ENCODE measurements at regions not wholly inside any gene's neighbourhood (a gene's known extent, or its start where the extent isn't known, plus 50 kb on each side); places are given as distances from the start of the nearest gene placed in this dataset.

- Histone ChIP-seq H3K4me2 (ENCODE audit: low read length) (no peak overlapping the region), H3K4me3 (ENCODE audit: low read length) (no peak overlapping the region), H3K27me3 (ENCODE audit: control insufficient read depth, low read length) (no peaks in the 10 kb centered on the region), H3K9me2 (replicated peaks; ENCODE audit: control insufficient read depth, low read length) (no peaks in the 10 kb centered on the region), H3K36me3 (ENCODE audit: control insufficient read depth, low read length) (no peaks in the 10 kb centered on the region), H3K9me3 (ENCODE audit: control insufficient read depth, insufficient read depth, low read length) (no peaks in the 10 kb centered on the region), H3K79me2 (ENCODE audit: control insufficient read depth, low read length) (no peaks in the 10 kb centered on the region), H3F3A (ENCODE audit: control insufficient read depth, insufficient read depth) (no peaks in the 10 kb centered on the region), H3K4me1 (ENCODE audit: control insufficient read depth, low read length) (no peaks in the 10 kb centered on the region), H4K20me1 (ENCODE audit: control insufficient read depth, insufficient read depth, low read depth, low read length) (no peaks in the 10 kb centered on the region), H3K27ac (ENCODE audit: low read depth, low read length) (no peak overlapping the region)
- TF ChIP-seq EZH2phosphoT487 (IDR thresholded peaks at IDR 0.05; ENCODE audit: borderline replicate concordance, low read length) (no peak), CTCF (IDR thresholded peaks at IDR 0.05; ENCODE audit: low read depth, low read length, poor library complexity, severe bottlenecking) (no peak)
Observed at GRCh38 chr5:8641786-8642505, 773.0 kb downstream of the MTRR start.

GRCh38 chr5:8644377-8644776 is 775.4 kb downstream of the MTRR start:
- Histone ChIP-seq H3K9me2 (replicated peaks; ENCODE audit: control insufficient read depth, low read length) (no peaks in the 10 kb centered on the region), H3K79me2 (ENCODE audit: control insufficient read depth, low read length) (no peaks in the 10 kb centered on the region), H3K36me3 (ENCODE audit: control insufficient read depth, low read length) (no peaks in the 10 kb centered on the region), H3K4me2 (ENCODE audit: low read length) (no peak overlapping the region), H3K4me3 (ENCODE audit: low read length) (no peak overlapping the region), H4K20me1 (ENCODE audit: control insufficient read depth, insufficient read depth, low read depth, low read length) (no peaks in the 10 kb centered on the region), H3F3A (ENCODE audit: control insufficient read depth, insufficient read depth) (no peaks in the 10 kb centered on the region), H3K4me1 (ENCODE audit: control insufficient read depth, low read length) (no peaks in the 10 kb centered on the region), H3K27ac (ENCODE audit: low read depth, low read length) (no peak overlapping the region), H3K9me3 (ENCODE audit: control insufficient read depth, insufficient read depth, low read length) (no peaks in the 10 kb centered on the region), H3K27me3 (ENCODE audit: control insufficient read depth, low read length) (no peaks in the 10 kb centered on the region)
- TF ChIP-seq EZH2phosphoT487 (IDR thresholded peaks at IDR 0.05; ENCODE audit: borderline replicate concordance, low read length) (no peak), CTCF (IDR thresholded peaks at IDR 0.05; ENCODE audit: low read depth, low read length, poor library complexity, severe bottlenecking) (no peak)

GRCh38 chr5:8647111-8647510 is 778.2 kb downstream of the MTRR start:
- no peaks in the 10 kb centered on the region for H3K9me3 ChIP-seq (ENCODE audit: control insufficient read depth, insufficient read depth, low read length)
- no peak overlapping the region for H3K4me2 ChIP-seq (ENCODE audit: low read length)
- no peaks in the 10 kb centered on the region for H4K20me1 ChIP-seq (ENCODE audit: control insufficient read depth, insufficient read depth, low read depth, low read length)
- no peaks in the 10 kb centered on the region for H3K79me2 ChIP-seq (ENCODE audit: control insufficient read depth, low read length)
- no peaks in the 10 kb centered on the region for H3K4me1 ChIP-seq (ENCODE audit: control insufficient read depth, low read length)
- no peaks in the 10 kb centered on the region for H3K27me3 ChIP-seq (ENCODE audit: control insufficient read depth, low read length)
- H3F3A ChIP-seq (ENCODE audit: control insufficient read depth, insufficient read depth), result no peaks in the 10 kb centered on the region
- TF ChIP-seq EZH2phosphoT487 (IDR thresholded peaks at IDR 0.05; ENCODE audit: borderline replicate concordance, low read length) (no peak), CTCF (IDR thresholded peaks at IDR 0.05; ENCODE audit: low read depth, low read length, poor library complexity, severe bottlenecking) (no peak)
- no peaks in the 10 kb centered on the region for H3K36me3 ChIP-seq (ENCODE audit: control insufficient read depth, low read length)
- H3K9me2 ChIP-seq (replicated peaks; ENCODE audit: control insufficient read depth, low read length), result no peaks in the 10 kb centered on the region
- no peak overlapping the region for H3K4me3 ChIP-seq (ENCODE audit: low read length)
- no peak overlapping the region for H3K27ac ChIP-seq (ENCODE audit: low read depth, low read length)
